Kidney (tissue), 13 donors: ENCODE measurements at regions not wholly inside any gene's neighbourhood (a gene's known extent, or its start where the extent isn't known, plus 50 kb on each side); places are given as distances from the start of the nearest gene placed in this dataset.

Source experiments
- DNase-seq, 5 donors: peaks; one replicate each; pipeline ENCODE4 v3.0.0-alpha.2; 2013 to 2020
- FAIRE-seq: peaks from 2 replicates; lab custom pipeline; 2012; peaks lifted over from hg19 to GRCh38; lab: Jason Lieb, UNC
- H3K27ac ChIP-seq, 2 donors: one replicate each; pipeline ENCODE4 v1.7.0; 2013; ENCODE audit warnings: low read depth in 2 of 2, low read length in 2 of 2, inconsistent platforms in 1 of 2
- H3K27me3 ChIP-seq: one replicate; pipeline ENCODE4 v1.7.1; 2013; ENCODE audit warnings: low read length, inconsistent platforms; ENCODE audit not compliant: control insufficient read depth, insufficient read depth
- H3K36me3 ChIP-seq, 3 donors: one replicate each; pipeline versions ENCODE4 v1.7.0 to v1.7.1; 2013; ENCODE audit warnings: low read length in 3 of 3, control low read depth in 1 of 3, inconsistent platforms in 1 of 3; ENCODE audit not compliant: insufficient read depth in 3 of 3, control insufficient read depth in 2 of 3
- H3K4me1 ChIP-seq, 3 donors: one replicate each; pipeline versions ENCODE4 v1.7.0 to v1.7.1; 2013; ENCODE audit warnings: low read length in 3 of 3, inconsistent platforms in 1 of 3, low read depth in 1 of 3; ENCODE audit not compliant: control insufficient read depth in 2 of 3, insufficient read depth in 2 of 3
- H3K4me3 ChIP-seq, 3 donors: one replicate each; pipeline versions ENCODE4 v1.7.0 to v1.8.1; 2013; ENCODE audit warnings: low read length in 3 of 3, control low read depth in 1 of 3, inconsistent platforms in 1 of 3
- H3K9ac ChIP-seq, 3 donors: one replicate each; pipeline versions ENCODE4 v1.7.0 to v1.7.1; 2013; ENCODE audit warnings: low read length in 3 of 3, control low read depth in 1 of 3, inconsistent platforms in 1 of 3
- H3K9me3 ChIP-seq, 3 donors: one replicate each; pipeline versions ENCODE4 v1.7.0 to v1.7.1; 2013; ENCODE audit warnings: low read length in 3 of 3, control low read depth in 1 of 3, inconsistent platforms in 1 of 3; ENCODE audit not compliant: control insufficient read depth in 2 of 3, insufficient read depth in 1 of 3
- CTCF ChIP-seq: IDR thresholded peaks from 3 replicates; pipeline ENCODE4 v1.5.1; 2012; ENCODE audit warnings: mild to moderate bottlenecking, moderate library complexity, borderline replicate concordance; ENCODE audit not compliant: insufficient read depth; ENCODE audit errors: extremely low read depth
- intact Hi-C: fragments of 100-400 bp; cut with DNase I; formaldehyde crosslinking; loops from one replicate; pipeline ENCODE4 v1.11.1; 2022
- donor health status: control.
- donor health status: control.
- donor health status: control.
- donor health status: control.
- donor health status: control.
- donor health status: DM: yes; HTN: yes; CAD: no.
- donor health status: Normal renal cell carcinoma (clear cell type).

- Histone ChIP-seq H3K27ac (no peak overlapping the region), H3K27me3 (no peaks in the 10 kb centered on the region), H3K36me3 (no peaks in the 10 kb centered on the region), H3K4me3 (no peak overlapping the region), H3K9ac (no peak overlapping the region), H3K9me3 (no peaks in the 10 kb centered on the region), H3K4me1 (no peaks in the 10 kb centered on the region)
- FAIRE-seq (no peak), DNase-seq (no peak)
- TF ChIP-seq CTCF = no peak
- intact Hi-C loops = no loop called here
Measured at GRCh38 chr13:84910423-84910822, 888.8 kb downstream of the SLITRK6 start.

- TF ChIP-seq CTCF = no peak
- DNase-seq = no peak
- Histone ChIP-seq H3K27me3 (no peaks in the 10 kb centered on the region), H3K27ac (no peak overlapping the region), H3K9me3 (no peaks in the 10 kb centered on the region), H3K9ac (no peak overlapping the region), H3K36me3 (no peaks in the 10 kb centered on the region), H3K4me1 (no peaks in the 10 kb centered on the region), H3K4me3 (no peak overlapping the region)
- no peak for FAIRE-seq
- intact Hi-C loops = no loop called here
Measured at GRCh38 chr13:84903391-84903790, 895.8 kb downstream of the SLITRK6 start.

GRCh38 chr13:84902243-84902642, 897.0 kb downstream of the SLITRK6 start:
- DNase-seq (no peak), FAIRE-seq (no peak)
- Histone ChIP-seq H3K27ac (no peak overlapping the region), H3K4me1 (no peaks in the 10 kb centered on the region), H3K9me3 (no peaks in the 10 kb centered on the region), H3K36me3 (no peaks in the 10 kb centered on the region), H3K9ac (no peak overlapping the region), H3K4me3 (no peak overlapping the region), H3K27me3 (no peaks in the 10 kb centered on the region)
- no peak for TF ChIP-seq CTCF
- intact Hi-C loops = no loop called here

GRCh38 chr13:84896128-84896527, 903.1 kb downstream of the SLITRK6 start:
- FAIRE-seq (peak; percentile 93), DNase-seq (peak in 4 of 5 donors; percentile 35 to 88 (median 62))
- H3K36me3 ChIP-seq = no peaks in the 10 kb centered on the region
- no peaks in the 10 kb centered on the region for H3K4me1 ChIP-seq
- peak; percentile 56 for TF ChIP-seq CTCF
- no peaks in the 10 kb centered on the region for H3K27me3 ChIP-seq
- H3K27ac ChIP-seq = no peak overlapping the region
- no peaks in the 10 kb centered on the region for H3K9me3 ChIP-seq
- intact Hi-C loops = no loop called here
- H3K4me3 ChIP-seq = no peak overlapping the region
- H3K9ac ChIP-seq = no peak overlapping the region
